ENCODE measurements at regions not wholly inside any gene's neighbourhood (a gene's known extent, or its start where the extent isn't known, plus 50 kb on each side); places are given as distances from the start of the nearest gene placed in this dataset.
A peak's percentile ranks its signal among the peaks of the same experiment; 100 is the strongest.

DNA sequence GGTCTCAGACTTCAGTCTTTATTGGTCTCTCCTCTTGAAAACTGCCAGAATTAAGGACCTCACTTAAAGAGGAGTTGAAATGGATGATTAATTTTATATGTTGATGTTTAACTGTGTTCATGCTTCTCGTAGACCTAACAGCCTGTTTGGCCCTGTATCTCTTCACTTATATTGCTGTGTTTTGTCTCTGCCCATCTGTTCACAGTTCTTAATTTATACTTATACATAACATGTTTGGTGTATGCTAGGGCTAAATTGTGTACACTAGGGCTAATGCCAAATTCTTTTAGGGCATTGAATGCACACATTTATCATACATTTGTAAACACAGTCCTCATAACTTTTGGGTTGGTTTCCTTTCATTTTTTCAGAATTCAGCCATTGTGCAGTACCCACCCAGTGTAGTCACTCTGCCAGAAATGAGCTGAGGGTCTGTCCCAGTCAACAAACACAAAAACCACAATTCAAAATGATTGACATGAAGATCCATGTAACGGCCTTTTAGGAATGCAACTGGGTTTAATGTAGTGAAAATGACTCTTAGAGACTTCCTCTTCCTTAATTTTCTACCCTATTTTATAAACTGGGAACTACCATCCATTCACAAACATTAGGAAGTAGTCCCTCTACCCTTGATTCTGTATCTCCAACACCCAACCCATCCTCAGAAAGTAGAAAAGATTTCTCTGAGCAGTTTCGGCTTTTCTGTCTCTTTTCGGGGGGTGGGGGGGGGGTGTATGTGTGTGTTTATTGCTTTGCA, 668.8 kb upstream of the KLF4 start:
- TF ChIP-seq POLR2A (IDR thresholded peaks at IDR 0.05; ENCODE audit: low read depth, low read length), result no peak
- DNase-seq (ENCODE audit: insufficient read length, low spot score) (no peak), FAIRE-seq (no peak)

DNA sequence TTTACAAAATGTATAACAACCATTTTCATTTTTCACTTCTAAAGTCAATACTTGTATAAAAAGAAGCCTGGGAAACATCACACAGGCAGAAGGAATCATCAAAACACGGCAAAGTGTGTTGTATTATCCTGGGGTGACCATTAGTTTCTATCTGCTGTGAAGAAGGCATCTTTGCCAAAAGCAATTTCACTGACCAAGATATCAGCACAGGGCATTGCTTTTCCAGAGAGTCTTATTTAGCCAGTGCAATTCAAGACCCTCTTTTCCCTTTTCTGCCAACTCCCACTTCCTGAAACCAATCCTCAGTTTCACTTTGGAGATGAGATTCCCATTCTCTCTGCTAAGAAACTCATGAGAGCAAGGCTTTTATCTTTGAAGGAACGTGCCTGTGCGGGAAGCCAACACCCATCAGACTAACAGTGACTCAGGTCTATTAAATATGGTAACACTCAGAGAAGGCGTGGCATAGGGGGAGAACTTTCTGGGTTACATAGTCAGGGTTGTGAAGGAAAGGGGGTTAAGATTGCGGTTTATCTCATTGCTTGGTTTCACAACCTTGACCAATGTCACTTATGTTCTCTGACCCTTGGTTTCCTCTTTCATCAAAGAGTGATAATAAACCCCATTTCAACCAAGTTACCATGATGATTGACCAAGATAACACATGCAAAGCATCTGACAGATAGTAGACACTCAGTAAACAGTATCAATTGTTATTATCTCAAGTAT, 666.9 kb upstream of the KLF4 start:
- TF ChIP-seq POLR2A (IDR thresholded peaks at IDR 0.05; ENCODE audit: low read depth, low read length), result no peak
- peak; percentile 91 for FAIRE-seq
- peak; percentile 45 for DNase-seq (ENCODE audit: insufficient read length, low spot score)

DNA sequence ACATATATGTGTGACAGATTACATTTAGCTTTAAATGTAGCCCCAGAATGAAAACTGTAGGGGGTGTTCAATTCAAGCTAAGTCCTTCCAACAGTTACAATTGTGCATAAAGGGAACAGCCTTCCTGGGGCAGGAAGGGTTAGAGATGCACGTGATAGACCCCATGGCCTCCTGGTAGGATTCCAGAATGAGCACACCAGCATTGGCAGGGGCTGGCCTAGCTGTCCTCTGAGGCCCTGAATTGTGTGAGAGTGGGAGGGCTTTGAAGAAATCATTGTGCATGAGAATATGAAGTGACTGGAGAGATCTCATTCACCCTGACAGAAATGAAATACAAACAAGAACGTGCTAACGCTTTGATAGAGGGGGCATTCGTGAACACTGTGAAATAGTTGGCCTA, 663.8 kb upstream of the KLF4 start:
- FAIRE-seq, result no peak
- TF ChIP-seq POLR2A (IDR thresholded peaks at IDR 0.05; ENCODE audit: low read depth, low read length), result no peak
- no peak for DNase-seq (ENCODE audit: insufficient read length, low spot score)

DNA sequence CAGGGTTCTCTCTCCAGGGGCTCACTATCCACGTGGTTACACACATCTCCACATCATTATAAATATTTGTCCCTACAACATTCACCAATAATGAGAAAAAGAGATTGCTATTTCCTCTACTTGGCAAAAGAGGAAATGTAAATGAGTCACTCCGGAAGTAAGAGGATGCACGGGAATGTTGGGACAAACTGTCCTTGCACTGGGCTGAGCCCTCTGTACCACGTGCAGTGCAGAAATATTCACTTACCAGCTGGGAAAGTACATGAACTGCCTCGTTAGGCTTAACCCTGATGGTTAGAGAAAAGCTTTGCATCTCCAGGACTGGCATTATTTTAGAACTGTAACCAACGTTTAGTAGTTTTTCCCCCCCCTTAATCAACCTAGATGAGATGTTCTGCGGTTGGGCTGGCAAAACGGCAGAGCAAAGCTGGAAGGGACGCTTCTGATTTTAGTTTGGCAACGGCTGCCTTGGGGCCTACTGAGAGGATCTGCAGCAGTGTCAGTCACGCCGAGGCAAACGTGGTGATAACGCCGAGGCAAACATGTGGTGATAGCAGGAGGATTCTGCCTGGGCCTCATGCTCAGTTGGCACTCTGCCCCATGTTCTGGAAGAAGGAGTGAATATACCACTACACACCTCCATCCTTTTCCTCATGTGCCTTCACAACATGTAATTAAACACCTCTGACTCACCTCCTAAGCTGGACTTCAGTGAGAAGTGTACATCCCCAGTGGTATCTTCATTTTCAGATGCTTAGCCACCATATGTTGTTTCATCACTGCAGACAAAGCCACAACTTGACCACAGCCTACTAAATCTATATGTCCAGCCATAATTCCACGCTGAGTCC, 661.4 kb upstream of the KLF4 start:
- peak; percentile 50 for FAIRE-seq
- no peak for TF ChIP-seq POLR2A (IDR thresholded peaks at IDR 0.05; ENCODE audit: low read depth, low read length)
- DNase-seq (ENCODE audit: insufficient read length, low spot score), result no peak

DNA sequence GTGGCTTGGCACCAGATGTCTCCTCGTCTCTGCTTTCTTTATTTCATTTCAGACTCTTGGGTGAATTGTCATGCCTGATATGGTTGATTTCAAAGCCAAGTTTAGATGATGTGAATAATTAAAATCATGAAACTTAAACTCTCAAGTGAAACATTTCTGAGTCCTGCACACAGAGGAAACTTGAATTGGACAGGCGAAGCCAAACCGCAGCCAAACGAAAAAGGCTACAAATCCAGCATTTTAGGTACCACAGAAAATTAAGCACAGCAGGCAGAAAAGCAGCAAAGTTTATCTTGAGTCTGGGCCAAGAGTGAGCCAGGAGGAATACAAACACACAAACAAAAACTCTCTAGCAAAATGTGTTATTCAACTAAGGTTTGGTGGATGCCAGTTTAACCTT, 659.8 kb upstream of the KLF4 start:
- no peak for TF ChIP-seq POLR2A (IDR thresholded peaks at IDR 0.05; ENCODE audit: low read depth, low read length)
- DNase-seq (ENCODE audit: insufficient read length, low spot score), result no peak
- FAIRE-seq, result no peak

DNA sequence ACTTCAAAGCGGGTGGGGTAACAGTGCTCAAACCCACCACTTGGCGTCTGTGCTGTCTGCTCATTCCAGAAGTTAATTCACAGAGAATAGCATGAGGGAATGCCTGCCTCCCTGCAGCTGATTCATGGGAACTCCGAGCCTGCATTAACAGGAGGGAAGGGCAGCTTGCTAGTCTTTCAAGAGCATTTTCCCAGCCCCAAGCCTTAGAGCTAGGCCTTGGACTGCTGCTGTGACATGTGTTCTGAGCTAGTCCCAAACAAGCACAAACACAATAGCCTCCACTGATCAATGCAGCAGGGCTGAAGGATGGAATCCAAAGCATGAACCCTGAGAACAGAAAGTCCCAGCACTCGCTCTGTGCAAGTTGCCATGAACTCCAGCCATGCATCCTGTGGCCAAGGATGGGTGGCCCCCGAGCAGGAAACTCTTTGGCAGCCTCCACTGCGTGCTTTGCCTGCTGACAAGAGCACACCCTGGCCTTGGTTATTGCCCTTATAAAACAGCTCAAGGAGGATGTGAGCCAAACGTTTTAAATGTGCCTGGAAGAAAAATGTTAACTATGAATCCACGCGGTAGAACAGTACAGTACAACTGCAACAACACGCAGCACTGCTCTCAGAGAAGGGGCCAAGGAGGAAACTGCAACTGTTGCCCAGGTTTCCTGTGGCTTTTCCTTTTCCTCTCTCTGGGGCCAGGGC, 653.1 kb upstream of the KLF4 start:
- FAIRE-seq, result no peak
- TF ChIP-seq POLR2A (IDR thresholded peaks at IDR 0.05; ENCODE audit: low read depth, low read length), result no peak
- no peak for DNase-seq (ENCODE audit: insufficient read length, low spot score)

DNA sequence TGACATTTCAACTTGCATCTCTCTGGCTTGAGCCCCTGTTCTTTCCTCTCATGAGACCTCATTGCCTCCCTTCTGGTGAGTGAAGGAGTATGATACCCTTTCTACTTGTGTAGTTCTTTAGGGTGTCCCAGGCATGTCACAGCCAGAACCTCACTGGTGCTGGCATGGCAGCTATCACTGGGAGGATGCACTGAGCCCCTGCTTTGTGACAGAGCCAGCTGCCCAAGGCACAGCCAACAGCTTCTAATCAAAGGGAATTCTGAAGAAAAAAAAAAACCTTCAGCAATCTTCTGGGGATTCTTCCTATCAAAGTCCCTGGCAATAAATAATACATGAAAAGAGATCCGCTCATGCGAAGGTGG, 652.6 kb upstream of the KLF4 start:
- no peak for DNase-seq (ENCODE audit: insufficient read length, low spot score)
- no peak for FAIRE-seq
- no peak for TF ChIP-seq POLR2A (IDR thresholded peaks at IDR 0.05; ENCODE audit: low read depth, low read length)

DNA sequence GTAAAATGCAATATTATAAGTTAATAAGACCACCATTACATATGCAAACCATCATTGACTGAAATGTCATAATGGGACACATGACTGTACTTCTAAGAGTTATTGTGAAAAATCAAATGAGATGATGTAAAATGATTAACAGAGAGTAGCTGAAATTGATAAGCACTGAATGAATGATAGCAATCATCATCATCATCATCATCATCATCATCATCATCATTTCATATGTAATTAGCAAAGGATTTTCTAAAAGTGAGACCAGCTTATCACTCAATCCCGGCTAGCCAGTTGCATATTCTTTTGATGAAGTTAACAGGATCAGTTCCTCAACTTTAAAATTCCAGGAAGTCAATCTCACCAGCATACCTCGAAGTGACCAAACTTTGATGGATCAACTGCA, 650.3 kb upstream of the KLF4 start:
- FAIRE-seq (no peak), DNase-seq (ENCODE audit: insufficient read length, low spot score) (no peak)
- TF ChIP-seq POLR2A (IDR thresholded peaks at IDR 0.05; ENCODE audit: low read depth, low read length), result no peak

DNA sequence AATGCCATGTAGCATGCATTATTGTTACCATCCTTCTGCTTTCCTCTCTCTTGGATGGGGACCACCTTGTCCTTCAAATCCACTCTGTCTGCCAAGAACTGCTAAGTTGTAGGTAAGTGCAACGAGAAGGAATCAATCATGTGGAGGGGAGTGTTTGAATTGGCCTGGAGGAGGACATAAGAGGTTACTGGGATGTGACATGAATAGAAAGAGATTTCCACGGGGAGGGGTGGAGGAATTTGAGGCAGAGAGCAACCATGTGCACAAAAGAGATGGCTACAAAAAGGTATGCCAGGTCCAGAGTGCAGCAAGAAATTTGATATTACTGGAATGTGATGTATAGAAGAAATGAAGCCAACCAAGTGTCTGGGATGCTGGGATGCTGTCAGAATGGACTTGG, 648.9 kb upstream of the KLF4 start:
- FAIRE-seq, result no peak

DNA sequence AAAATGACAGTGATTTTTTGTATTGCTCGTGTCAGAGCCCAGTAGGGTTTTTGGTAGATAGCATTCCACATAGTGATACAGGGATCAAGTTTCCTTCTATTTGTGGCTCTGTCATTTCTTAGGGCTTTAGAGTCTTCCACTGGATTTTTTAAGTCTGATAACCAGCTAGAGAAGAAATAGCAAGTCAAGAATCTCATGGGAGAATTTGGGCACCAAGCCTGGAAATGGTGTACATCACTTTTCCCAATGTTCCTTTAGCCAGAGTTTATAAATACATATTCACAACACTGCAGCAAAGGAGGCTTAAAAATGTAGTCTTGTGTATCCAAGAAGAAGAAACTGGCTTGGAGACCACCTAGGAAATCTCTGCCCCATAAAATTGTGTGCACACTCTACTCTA, 647.1 kb upstream of the KLF4 start:
- TF ChIP-seq POLR2A (IDR thresholded peaks at IDR 0.05; ENCODE audit: low read depth, low read length), result no peak
- DNase-seq (ENCODE audit: insufficient read length, low spot score), result no peak
- FAIRE-seq, result no peak

More for the DNA sequence above, 648.9 kb upstream of the KLF4 start:
- no peak for DNase-seq (ENCODE audit: insufficient read length, low spot score)
- TF ChIP-seq POLR2A (IDR thresholded peaks at IDR 0.05; ENCODE audit: low read depth, low read length), result no peak

DNA sequence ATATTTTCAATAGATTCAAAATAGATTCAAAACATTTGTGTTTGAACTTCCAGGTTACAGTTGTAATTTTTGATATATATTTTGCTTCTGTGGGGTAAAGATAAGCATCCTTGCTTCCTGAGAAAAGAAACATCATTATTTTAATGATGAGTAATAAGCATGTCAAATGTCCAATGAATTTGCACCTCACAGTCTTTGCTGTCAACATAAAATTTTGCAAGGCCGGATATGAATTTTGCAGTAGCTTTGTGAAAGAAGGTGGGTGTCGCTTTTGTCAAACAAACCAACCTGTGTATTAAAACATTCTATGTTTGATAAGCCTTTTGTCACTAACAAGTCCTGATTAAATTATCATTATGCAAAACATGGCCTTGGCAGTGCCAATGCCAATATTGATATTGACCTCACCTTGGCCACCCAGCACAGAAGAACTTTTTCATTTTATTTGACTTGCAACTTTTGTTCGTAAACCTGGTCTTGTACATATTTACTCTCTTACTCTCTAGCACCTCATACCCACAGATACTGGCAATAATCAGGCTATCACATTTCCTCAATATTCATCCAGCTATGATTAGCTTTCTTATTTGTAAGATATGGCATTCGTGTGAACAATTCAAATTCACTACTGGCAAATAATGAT, 645.0 kb upstream of the KLF4 start:
- TF ChIP-seq POLR2A (IDR thresholded peaks at IDR 0.05; ENCODE audit: low read depth, low read length), result no peak
- peak; percentile 80 for FAIRE-seq
- no peak for DNase-seq (ENCODE audit: insufficient read length, low spot score)

DNA sequence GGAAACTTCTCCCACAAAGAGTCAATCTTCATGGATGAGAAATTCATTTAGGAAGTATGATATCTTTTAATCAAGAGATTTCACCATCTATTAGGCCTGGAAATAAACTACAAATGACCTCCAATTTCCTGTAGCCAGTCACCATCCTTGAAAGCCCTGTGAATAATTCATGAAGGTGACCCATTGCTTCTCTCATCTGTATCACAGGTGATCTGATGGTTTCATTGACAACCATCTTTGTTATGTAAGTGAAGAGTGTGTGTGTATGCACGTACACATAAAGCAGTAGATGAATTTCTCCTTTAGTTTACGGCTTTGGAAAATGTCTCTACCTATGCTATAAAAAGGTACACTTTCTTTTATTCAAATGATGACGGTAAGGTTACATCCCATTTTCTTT, 644.1 kb upstream of the KLF4 start:
- FAIRE-seq (peak; percentile 79), DNase-seq (ENCODE audit: insufficient read length, low spot score) (no peak)
- no peak for TF ChIP-seq POLR2A (IDR thresholded peaks at IDR 0.05; ENCODE audit: low read depth, low read length)

DNA sequence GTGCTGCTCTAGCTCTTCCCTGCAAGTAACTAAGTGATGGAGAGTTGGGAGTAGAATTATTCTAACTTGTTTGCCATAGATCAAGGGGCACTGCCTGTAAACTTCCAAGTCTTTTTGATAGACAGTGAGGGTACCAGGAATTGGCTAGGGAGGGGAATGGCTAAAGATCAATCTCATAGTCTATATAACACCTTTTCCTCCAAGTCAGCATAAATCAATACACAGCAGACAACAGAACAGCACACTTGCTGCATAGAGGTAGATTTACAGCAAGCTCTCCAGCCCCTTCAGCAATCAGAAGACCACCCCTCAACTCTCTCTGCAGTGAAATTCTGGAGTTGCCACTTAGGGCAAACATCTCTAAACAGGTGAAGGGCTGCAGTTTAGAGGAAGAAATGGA, 643.5 kb upstream of the KLF4 start:
- DNase-seq (ENCODE audit: insufficient read length, low spot score), result no peak
- peak; percentile 23 for FAIRE-seq
- no peak for TF ChIP-seq POLR2A (IDR thresholded peaks at IDR 0.05; ENCODE audit: low read depth, low read length)

All from H54 (cell line).